PC-9 (cell line): ENCODE measurements at regions not wholly inside any gene's neighbourhood (a gene's known extent, or its start where the extent isn't known, plus 50 kb on each side); places are given as distances from the start of the nearest gene placed in this dataset.

Experiments
- EZH2 ChIP-seq: fragments of 200-600 bp; sonication (generic); IDR thresholded peaks from 2 replicates; pipeline ENCODE4 v1.8.0; 2017; ENCODE audit warnings: antibody characterized with exemption, low read depth
- TF ChIP-seq, protein P1 (sequence below): fragments of 200-600 bp; sonication (generic); conservative IDR thresholded peaks from 2 replicates; pipeline ENCODE4 v1.6.1; 2017; ENCODE audit warnings: mixed run types, antibody characterized with exemption, mild to moderate bottlenecking, moderate library complexity

DNA sequence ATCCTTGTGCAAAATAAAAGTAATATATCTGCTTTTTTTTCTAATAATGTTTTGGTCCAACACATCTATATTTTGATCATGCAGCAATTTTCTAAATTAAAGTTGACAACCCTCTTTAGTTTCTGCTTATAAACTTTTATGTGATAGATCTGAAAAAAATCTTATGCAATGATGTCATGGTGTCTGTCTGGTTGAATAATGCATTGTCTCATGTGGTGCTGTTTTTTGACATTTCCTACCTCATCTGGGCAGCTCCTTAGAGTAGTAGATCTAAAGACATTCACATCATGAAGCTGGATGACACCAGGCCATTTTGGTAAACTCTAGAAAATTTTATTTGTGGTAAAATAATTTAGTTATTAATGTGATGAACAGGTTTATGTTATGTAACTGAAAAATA is 106.8 kb upstream of the FN1 start:
- TF ChIP-seq, protein P1, sequence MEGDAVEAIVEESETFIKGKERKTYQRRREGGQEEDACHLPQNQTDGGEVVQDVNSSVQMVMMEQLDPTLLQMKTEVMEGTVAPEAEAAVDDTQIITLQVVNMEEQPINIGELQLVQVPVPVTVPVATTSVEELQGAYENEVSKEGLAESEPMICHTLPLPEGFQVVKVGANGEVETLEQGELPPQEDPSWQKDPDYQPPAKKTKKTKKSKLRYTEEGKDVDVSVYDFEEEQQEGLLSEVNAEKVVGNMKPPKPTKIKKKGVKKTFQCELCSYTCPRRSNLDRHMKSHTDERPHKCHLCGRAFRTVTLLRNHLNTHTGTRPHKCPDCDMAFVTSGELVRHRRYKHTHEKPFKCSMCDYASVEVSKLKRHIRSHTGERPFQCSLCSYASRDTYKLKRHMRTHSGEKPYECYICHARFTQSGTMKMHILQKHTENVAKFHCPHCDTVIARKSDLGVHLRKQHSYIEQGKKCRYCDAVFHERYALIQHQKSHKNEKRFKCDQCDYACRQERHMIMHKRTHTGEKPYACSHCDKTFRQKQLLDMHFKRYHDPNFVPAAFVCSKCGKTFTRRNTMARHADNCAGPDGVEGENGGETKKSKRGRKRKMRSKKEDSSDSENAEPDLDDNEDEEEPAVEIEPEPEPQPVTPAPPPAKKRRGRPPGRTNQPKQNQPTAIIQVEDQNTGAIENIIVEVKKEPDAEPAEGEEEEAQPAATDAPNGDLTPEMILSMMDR = no peak
- no peak for TF ChIP-seq EZH2
